ENCODE measurements at regions not wholly inside any gene's neighbourhood (a gene's known extent, or its start where the extent isn't known, plus 50 kb on each side); places are given as distances from the start of the nearest gene placed in this dataset.
"Not testable (repeated sequence)": the region's sequence is repeated elsewhere in the genome, so short reads cannot be mapped to it uniquely, and the experiment has no call there.

DNA sequence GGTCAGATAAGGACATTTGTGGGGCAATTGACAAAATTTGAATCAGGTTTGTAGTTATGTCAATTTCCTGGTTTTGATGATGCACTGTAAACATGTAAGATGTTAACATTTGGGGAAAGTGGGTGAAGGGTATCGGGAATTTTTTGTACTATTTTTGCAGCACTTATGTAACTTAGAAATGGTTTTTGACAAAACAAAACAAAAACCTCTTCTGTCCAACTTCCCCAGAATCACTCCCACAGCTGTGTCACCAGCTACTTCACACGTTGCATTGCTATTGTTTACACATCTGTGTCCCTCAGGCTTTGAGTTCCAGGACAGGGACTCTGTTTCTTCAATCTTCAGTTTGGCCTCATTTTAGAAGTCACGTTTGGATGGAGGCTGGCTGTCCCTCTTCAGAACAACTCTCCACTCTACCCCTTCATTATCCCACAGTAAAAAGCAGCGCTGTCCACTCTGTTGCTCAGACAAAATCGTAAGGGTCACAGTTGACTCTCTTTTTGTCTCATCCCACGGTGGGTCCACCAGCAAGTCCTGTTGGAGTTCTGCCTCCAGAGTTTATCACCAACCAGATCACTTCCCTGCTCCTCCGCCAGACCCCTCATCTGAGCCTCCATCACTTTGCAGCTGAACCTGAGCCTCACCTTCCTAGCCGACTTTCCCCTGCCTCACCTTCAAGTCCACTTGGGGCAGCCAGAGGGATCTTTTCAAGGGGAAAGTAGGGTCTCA, 63.2 kb downstream of the NENF start:
- no peak for DNase-seq

DNA sequence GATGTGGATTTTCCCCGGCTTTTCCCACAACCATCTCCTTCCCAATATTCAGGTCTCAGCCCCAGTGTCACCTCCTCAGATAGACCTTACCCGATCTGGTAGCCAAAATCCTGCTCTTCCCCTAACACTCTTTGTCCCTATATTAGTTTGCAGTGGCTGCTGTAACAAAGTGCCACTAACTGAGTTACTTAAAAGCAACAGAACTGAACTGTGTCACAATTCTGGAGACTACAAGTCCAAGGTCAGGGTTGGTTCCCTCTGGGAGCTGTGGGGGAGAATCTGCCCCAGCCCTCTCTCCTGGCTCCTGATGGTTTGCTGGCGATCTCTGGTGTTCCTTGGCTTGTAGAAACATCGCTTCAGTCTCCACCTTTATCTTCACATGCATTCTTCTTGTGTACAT, 64.0 kb downstream of the NENF start:
- DNase-seq, result no peak

DNA sequence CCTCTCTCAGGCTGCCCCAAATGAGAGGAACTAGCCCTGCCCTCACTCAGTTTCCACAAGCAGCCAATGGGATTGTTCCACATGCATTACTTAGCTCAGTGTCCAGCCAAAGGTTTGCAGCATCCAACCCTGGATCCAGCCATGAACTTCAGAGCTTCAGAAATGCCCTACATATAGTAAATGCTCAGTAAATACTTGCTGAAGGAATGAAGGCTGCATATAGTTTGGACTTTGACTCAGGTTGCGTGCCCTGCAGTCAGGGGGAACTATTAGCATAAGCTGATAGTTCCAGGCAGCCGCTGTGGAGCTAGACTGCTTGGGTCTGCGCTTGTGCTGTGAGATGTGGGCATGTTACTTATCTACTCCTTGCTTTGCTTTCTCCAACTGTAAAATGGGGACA, 64.8 kb downstream of the NENF start:
- DNase-seq, result no peak

DNA sequence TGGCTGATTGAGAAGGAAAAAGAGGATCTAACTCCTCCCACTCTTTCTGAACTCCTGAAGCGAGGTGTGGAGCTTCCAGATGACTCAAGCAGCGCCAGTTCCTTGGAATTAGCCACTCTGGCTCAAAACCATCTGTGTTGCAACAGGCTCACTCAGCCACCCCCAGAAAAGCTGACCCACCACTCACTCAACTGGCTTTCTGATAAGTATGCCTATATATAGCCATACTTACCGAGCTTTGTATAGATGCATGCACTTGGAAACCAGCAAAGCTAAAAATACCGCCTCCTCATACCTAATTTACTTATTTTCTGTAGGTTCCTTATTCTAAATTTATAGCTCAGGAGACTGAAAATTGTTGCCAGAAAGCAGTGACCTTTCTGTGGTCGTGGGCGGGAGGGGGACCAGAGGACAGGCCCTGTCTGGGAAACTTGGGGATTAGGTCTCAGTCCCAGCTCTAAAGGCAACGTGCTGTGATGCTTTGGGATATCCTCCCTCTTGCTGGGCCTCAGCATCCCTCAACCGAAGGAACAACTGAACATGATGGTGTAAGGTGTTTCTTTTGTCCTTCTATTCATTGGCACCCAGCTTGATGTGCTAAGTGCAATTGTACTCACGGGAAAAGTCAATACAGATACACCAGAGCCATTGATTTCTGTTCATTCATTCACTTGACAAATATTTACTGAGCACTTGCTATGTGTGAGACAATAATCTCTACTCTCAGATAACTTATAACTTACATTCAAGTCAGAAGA, 65.7 kb downstream of the NENF start:
- DNase-seq, result no peak

DNA sequence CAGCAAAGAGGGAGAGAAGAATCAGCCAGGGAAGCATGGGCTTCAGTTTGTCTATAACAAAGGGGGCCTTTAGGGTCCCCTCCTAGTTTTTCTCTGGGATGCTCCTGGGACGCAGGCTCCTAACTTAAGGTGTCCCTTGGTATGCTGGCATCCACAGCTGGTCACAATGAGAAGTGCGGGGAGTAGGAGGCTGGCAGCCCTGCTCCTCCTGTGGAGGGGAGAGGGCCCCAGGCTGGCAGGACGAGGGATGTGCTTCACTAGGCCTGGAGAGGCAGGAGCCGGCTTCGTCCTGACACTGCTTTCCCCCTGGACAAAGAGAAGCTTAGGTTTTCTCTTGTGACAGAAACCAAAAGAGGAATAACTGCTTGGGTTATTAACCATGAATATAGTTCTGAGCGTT, 67.6 kb downstream of the NENF start:
- DNase-seq, result no peak

DNA sequence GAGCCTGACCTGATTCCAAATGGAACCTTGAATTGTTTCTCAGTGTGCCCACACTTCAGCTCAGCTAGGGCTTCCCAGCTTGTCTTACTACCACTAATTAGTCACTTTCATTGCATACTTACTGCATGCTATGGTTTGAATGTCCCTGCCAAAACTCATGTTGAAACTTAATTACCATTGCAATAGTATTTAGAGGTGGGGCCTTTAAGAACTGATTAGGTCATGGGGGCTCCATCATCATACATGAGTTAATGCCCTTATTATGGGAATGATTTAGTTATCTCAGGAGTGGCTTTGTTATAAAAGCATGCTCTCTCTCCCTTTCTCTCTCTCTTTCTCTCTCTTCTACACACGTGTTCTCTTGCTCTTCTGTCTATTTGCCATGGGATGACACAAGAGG, 68.3 kb downstream of the NENF start:
- no peak for DNase-seq

DNA sequence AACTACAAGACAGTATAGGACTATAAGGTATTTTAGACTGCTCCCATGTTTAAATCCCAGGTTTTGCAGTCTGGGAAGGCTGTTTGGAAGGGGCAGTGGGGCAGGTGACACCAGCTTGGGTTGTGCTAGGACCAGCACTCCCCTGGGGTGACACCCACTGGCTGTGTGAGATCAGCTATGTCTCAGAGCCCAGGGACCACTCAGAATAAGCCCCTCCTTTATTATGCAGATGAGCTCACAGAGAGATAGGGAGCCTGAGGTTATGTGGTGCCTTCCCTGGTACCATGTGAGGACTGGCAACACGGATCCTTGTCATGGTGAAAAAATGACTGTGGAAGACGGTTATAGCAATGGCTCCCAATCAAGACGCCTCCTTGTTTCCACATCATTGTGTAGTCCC, 71.0 kb downstream of the NENF start:
- DNase-seq, result no peak

DNA sequence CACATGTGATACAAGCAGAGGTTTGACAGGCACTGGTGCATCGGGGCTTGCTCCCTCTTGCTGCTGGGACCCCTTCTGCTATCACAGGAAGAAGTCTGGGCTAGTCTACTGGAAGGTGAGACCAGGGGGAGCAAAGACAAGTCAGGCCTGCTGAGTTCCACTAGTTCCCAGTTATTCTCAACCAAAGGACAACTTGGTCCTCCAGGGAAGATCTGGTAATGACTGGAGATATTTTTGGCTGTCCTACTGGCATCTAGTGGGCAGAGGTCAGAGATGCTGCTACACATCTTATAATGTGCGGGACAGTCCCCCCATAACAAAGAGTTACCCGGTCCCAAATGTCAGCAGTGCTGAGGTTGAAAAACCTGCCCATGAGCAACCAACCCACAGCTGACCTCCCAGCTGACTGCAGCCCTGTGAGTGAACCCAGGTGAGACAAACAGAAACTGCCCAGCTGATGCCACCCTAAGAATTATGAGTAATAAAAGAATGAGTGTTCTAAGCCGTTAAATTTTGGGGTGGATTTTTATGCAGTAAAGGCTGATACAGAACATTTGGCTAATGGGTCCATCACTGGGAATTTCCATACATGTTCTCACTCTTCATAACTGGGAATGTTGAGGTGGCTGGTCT, 71.6 kb downstream of the NENF start:
- no peak for DNase-seq

DNA sequence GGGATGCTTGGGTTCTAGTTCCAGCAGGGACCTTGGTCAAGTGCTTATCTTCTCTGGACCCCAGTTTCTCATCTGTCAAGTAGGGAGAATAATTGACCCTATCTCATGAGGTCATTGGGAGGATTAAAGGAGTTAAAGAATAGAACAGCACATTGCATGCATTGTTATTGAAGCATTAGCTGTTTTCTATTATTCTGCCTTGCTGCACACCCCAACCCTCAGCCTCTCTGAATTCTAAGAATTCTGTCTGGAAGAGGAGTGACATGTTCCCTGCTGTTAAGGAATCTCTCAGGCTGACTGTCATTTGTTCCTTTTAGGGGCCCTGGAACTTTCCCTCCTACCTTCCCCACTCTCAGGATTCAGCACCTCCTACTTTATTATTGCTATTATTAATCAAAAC, 73.9 kb downstream of the NENF start:
- no peak for DNase-seq

DNA sequence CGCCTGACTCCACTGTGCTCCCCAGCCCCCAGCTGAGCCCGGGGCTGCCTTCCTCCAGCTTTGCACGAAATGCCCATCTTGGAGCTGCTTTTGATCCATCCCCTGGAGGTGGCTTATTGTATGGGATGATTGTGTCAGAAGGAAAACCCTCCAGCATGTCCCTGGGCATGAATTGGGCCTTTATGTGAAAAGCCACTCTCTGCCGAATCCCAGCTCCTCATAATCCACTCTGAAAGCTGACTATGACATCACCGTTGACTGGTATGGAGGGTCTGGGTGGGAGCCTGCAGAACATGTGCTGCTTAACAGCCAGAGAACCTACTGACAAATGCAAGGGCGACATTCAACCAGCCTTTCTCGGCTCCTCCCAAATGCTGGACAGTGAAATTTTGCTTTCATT, 74.6 kb downstream of the NENF start:
- no peak for DNase-seq

DNA sequence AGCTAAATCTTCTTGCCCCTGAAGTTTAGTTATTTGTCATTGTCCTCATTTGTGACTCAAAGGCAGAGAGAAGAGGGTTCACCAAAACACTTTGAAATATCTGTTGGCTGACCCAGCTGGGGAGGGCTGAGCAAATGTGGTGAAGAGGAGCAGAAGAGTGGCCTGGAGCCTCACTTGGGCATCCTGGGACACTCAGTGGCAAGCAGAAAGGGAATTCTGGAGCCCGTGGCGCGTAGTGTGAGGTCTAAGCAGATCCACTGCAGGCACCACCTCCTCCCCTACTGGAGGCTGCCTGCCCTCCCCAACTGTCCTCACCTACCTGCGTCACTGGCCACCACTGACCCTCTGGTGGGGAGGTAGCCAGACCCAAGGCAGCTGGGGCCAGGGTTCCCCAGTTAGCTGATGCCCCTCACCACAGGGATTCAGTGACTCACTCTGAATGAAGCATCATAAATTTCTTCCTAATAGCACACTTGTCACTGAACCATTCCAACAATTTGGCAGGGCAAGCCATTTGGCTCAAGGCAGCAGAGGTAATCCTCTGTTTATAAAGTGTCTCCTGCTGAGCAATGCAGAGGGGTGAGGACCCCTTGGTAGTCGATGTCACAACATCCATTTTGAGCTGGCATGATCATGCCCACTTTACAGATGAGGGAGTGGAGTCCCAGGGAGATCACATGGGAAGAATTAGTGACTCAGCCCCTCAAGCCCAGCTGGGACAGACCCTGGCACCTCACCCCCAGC, 80.3 kb downstream of the NENF start:
- no peak for DNase-seq

DNA sequence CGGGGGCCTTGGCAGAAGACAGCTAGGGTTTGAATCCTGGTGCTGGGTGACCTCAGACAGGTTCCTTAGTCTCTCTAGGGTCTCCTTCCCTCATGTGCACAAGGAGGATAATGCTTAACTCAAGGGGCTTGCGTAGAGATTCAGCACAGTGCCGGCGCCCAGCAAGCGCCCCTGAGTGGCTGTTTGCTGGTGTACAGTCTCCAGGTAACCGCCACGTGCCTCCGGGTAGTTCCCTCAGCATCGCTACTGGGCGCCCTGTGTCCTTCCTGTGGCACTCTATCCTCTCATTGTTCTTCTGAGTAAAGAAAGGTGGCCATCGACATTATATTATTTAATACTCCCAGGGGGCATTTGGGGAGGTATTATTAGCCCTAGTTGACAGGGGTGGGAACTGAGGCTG, 80.9 kb downstream of the NENF start:
- DNase-seq, result no peak

DNA sequence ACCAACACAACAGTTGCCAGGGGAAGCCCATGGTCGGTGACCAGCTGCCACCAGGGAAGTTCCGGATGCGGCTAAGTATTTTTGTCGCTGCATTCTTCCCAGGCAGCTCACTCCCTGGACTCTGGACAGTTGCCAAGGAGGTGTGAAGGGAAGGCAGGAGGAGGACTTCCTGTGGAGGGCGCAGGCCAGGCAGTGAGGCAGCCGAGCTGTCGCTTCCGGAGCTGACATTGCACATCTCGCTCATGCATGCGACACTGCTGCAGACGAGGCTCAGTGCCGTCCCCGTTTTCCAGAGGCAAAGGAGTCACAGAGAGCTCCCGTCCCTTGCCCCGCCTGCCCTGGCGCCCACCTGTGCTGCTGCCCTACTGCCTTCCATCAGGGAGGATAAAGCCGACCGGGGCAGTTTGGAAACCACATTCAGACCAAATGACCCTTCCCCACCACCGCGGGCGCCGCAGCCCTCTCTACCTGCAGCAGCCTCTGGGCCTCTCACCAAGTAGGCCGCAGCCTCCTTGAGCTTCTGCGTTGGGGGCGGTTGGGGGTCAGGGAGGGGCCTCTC, 81.4 kb downstream of the NENF start:
- no peak for DNase-seq

DNA sequence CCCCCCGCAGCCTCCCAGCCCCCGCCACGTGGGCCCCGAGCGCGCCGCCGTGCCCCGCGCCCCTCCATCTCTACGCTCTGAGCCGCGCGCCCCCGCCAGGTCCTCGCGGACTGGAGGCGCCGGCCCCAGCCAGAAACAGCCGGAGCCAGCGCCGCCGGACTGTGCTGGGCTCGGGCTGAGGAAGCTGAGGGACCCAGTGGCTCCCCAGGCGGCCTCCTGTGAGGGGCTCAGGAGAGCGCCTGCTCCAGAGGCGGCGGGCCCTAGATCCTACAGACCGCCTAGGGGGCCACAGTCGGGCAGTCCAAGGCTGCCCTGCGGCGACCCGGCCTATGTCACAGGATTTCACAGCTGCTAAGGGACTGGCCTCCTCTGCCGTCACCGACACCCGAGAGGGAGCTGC, 82.1 kb downstream of the NENF start:
- no peak for DNase-seq

DNA sequence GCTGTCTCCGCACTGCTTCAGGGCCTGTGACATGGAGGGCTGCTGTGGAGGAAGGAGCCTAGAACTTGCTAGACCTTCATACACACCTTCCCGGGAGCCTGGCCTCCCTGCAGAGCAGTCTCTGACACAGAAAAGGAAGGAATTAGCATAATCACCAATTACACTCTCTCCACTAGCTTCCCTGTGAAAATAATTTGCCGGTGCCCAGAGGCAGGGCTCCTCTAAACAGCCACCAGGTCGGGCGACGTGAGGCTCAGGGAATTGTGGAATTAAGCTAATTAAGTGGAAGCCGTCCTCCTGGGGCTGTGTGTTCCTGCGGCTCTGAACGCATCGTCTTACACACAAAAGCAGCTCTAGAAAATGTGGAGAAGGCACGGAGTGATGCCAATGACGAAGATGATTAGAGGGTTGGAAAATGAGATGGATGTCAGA, 82.6 kb downstream of the NENF start:
- no peak for DNase-seq

DNA sequence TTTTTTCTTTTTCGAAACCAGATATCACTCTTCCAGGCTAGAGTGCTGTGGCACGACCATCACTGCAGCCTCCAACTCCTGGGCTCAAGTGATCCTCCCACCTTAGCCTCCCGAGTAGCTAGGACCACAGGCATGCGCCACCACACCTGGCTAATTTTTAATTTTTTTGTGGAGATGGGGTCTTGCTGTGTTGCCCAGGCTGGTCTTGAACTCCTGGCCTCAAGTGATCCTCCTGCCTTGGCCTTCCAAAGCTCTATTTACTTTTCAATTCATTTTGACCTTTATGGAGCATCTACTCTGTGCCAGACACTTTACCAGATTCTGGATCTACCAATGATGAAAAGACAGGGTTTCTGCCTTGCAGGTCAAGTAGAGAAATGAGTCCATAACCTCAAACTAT, 83.3 kb downstream of the NENF start:
- not testable (repeated sequence) for DNase-seq

DNA sequence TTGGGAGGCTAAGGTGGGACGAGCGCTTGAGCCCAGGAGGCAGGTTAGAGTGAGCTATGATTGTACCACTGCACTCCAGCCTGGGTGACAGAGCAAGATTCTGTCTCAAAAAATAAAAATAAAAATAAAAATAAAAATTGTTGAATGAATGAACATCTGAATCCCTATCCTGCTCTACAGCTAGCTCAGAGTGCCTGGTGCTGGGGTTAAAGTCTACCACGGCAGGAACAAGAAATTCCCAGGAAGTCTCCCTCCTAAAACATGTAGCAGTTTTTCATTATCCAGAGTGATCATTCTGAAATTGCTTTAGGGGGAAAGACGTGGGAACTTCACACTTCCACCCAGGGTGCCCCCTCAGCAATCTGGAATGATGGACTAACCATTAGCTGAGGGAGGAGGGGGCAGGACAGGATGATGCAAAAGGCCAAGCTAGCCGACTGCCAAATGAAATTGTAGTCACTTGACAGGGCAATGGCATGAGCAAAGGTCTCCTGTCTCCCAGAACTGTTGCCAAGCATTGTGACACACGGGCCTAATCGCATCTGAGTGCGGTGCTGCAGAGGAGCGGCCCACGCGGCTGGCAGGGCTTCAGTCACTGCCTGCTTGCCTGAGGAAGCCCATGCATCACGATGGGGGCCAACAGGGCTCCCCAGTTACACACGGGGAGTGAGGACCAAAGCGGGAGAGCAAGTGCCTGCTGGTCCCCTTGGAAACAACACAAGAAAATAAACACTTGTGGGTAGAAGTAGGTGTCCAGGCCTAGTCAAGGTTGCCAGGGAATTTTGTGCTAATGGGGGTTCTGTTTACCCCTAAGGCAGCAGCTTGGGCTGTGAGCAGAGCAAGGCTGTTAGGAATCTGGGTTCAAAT, 85.7 kb downstream of the NENF start:
- no peak for DNase-seq

DNA sequence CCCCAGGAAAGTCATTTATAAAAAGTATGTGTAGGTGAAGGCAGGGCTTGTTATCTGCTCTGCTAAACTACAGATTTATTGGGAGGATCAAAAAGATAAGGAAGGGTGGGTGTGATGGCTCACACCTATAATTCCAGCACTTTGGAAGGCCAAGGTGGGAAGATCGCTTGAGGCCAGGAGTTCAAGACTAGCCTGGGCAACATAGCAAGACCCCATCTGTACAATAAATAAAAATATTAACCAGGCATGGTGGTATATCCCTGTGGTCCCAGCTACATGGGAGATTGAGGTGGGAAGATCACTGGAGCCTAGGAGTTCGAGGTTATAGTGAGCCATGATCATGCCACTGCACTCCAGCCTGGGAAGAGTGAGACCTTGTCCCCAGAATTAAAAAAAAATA, 86.4 kb downstream of the NENF start:
- DNase-seq, result no peak

DNA sequence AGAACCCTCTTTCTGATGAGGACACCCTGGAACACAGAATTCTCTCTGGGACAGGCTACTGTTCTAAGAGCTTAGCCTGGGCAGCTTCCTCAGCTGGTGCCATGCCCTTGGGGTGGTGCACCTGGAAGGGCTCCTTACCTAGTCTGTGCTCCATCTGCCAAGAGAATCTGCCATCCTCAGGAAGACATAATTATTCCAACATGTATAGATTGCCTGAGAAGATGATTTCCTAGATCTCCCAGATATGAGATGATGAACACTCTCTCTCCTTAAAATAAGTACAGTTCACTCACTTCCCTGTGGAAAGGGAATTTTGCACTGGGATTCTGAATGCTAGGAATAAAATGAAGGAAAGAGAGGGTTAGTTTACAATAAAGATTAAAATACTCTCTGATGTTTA, 87.6 kb downstream of the NENF start:
- DNase-seq, result no peak

DNA sequence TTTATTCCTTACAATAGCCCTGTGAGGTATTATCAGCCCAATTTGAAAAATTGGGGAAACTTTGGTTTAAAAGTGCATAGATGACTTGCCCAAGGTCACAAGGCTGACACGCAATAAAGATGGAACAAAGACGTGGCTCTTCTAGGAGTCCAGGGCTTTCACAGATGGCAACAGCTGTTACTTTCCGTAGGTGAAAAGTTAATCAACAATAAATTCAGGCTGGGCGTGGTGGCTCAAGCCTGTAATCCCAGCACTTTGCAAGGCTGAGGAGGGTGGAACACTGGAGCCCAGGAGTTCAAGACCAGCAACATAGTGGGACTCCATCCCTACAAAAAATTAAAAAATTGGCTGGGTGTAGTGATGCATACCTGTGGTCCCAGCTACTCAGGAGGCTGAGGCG, 87.8 kb upstream of the ATF3 start:
- no peak for DNase-seq

DNA sequence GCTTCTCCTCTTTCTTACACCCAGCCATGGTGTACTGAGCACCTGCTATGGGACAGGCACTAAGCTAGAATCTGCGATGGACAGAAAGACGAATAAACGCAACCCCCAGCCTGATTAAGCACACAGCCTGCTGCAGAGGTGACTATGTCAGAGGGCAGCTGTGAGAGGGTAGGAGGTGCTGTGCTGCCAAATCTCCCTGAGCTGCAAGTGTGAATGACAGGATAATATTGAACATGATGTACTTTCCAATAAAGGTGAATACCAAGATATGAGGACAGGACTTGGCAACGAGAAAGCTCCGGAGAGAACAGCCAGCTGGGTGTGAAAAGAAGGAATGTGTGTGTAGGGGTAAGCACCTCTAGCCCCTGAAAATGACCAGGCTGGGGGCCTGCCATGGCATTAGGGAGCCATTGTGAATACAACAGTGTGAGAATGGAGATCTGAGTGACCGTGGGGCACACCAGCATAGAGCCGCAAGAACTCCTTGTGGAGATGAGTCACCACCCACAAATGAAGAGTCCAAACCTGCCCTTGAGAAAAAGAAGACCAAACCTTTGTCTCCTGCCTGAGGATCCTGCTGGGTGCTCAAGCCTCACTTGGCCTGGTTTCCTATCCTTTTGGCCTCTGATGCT, 83.0 kb upstream of the ATF3 start:
- DNase-seq, result no peak

DNA sequence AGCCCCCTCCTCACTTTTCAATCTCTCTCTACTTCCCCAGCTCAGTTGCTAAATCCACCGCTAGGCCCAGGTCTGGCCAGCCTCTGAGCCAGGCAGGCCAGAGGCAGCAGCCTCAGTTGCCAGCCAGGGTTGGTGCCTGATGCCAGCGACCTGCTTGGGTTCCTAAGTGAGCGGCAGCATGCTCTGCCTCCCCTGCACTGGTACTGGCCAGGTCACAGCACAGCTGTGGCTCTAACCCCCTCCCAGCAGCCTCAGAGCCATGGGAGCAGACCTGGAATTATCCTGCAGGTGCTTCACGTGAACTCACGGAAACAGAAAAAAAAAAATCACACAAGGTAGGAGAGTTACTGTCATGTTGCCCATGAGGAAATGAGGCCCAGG, 82.5 kb upstream of the ATF3 start:
- no peak for DNase-seq
